GM18861 (cell line): ENCODE measurements at regions not wholly inside any gene's neighbourhood (a gene's known extent, or its start where the extent isn't known, plus 50 kb on each side); places are given as distances from the start of the nearest gene placed in this dataset.

Experiments
- ATAC-seq: cut with Tn5 transposase; IDR thresholded peaks from one replicate; pipeline ENCODE4 v1.9.1; 2021; ENCODE audit not compliant: unreplicated experiment

DNA sequence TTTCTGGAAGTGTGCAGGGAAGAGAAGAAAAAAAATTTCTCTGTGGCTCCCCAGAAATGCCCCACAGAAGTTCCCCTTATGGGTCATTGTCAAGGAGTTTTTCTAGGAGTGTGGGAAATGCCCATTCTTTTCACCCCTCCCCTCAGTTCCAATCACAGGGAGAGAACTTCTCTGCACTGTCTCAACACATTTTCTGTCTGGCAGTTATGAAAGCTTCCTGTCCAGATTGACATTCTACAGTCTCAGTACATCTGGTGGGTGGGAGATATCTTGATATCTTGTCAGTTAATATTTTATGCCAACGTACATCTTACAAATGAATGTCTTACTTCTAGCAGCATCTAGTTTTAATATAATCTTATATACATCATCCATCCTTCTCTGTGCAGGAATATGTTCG lies 566.8 kb upstream of the AADAT start:
- ATAC-seq = no peak

DNA sequence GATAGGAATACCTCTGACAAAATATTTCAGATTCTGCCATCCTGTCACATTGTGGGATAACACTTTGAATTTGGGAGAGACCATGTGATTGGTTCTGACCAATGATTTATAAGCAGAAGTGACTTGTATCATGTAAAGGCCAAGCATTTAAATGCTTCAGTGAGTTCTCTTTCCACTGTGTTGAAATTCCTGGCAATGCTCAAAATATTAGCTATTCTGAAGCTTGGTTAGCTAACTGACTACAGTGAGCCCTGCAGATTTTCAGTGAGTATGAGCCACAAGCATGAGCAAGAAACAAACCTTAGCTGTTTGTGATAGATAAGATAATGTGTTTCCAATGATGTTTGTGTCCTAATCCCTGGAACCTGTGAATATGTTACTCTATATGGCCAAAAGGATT lies 562.8 kb upstream of the AADAT start:
- no peak for ATAC-seq

DNA sequence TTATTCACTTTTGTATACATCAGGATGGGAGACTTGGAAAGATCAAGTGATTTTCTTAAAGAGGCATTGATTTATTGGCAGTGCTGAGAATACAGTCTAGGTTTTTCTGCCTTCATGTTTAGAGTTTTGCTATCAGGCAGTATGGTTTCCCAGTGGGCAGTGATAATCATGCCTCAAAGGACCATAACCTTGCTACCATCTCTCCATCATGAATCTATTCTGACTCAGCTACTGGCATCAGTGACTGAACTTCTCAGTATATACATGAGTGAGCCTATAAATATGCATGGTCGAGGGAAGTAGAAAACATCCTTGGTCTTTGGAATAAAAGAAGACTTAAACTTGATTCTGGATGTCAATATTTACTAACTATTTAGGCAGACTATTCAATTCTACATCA lies 562.0 kb upstream of the AADAT start:
- no peak for ATAC-seq

DNA sequence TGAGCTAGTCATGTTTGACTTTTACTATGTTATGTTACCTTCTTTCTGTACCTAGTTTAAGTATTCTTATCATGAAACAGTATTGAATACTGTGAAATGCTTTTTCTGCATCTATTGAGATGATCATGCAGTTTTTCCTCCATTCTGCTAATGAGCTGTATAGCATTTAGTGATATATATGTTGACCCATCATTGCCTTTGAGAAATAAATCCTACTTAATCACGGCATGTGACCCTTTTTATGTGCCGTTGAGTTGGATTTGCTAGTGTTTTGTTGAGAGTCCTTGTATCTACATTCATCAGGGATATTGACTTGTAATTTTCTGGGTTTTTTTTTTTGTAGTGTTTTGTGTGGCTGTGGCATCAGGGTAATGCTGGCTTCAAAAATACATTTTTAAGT lies 537.7 kb upstream of the AADAT start:
- no peak for ATAC-seq

DNA sequence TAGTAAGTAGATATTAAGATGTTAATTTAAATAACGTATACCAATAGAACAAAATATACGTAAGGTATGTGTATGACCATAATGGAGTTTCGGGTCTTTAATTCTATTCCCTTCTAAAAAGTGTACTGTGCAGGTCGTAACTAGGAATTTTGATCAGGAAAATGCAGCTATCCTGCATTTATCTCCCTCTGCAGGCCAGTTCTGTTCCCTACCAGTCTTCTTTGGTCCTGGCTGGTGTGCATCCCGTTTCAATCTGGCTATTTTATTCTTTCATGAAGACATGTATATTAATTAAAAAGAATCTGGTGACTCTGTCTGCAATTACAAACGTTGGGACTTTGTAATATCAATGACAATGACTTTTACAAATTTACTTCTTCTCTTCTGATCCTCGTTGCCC lies 534.1 kb upstream of the AADAT start:
- ATAC-seq = no peak

DNA sequence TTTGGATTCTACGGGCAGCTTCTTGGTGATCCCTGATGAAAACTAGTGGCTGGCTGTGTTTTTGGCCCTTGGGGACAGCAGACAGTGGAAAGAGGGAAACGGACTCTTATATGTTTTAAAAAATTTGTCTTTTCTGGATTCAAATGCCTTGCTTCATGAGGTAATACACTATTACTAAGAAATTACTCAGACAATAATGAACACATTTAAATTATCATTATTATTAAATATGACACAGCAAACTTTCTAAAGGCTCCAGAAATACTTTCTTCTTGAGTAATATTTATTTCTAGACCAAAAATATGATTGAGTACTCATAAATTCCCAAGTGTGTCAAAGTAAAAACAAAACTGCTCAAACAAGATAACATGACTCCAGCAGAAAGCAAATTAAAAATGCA lies 520.7 kb upstream of the AADAT start:
- no peak for ATAC-seq

DNA sequence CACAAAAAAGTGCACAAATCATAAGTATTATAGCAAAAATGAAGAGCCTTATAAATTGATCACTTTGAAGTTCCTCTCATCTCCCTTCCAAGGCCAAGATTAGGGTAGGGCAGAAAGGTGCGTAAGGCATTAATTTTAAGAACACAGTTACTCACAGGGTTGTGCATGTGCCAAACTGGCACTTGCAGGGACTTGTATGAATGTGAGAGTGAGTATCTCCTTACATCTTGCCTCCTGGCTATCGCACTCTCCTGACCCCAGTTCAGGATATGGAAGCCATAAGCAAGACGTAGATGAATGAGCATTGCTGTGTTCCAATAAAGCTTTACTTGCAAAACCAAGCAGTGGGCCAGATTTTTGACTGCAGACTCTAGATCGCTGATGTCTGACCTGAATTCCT lies 510.1 kb upstream of the AADAT start:
- ATAC-seq = no peak

DNA sequence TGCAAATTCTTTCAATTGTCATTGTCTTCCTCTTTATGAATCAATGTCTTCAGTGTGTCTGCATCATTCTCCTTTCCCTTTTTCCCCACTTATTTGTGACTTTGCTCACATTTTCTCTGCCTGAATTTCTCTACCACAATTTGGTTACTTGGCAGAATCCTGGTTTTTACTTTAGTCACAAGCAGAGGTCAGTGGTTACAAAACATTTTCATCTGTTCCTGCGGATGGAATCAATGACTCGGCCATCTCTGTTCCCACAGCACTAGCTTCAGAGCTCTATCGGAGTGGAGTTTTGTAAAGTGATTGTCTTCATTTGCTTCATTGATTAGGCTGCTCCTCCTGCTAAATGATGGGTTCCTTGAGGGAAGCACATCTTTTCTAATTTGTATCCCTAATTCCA lies 501.3 kb upstream of the AADAT start:
- ATAC-seq = no peak

DNA sequence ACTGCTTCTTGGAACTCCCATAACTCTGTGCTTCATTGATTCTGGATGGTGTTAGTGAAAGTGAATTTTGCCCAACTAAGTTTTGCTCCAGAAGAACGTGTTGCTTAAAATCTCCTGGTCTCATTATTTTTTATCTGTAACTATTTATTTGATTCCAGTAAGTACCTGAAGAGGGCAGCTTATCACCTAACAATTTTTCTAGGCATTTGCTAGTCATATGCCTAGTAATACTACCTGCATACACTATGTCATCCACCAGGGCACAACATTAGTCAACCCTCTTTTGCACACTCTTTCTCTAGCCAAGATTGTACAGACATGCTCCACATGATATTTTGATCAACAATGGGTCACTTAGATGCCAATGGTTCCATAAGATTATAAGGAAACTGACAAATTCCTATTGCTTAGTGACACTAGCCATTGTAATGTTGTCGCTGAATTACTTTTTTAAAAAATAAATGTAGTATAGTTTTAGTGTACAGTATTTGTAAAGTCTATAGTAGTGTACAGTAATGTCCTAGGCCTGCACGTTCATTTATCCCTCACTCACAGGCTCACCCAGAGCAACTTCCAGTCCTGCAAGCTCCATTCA lies 499.9 kb upstream of the AADAT start:
- peak; percentile 96 for ATAC-seq

DNA sequence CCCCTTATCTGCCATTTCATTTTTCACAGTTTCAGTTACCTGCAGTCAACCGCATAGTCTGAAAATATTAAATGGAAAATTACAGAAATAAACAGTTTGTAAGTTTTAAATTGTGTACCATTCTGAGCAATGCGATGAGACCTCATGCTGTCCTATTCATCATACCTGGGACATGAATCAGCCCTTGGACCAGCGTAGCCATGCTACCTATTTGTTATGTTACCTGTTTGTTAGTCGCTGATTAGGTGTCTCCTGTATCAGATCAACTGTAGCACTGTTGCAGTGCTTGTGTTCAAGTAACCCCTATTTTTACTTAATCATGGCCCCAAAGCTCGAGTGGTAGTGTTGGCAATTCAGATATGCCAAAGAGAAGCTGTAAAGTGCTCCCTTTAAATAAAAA lies 492.2 kb upstream of the AADAT start:
- no peak for ATAC-seq

DNA sequence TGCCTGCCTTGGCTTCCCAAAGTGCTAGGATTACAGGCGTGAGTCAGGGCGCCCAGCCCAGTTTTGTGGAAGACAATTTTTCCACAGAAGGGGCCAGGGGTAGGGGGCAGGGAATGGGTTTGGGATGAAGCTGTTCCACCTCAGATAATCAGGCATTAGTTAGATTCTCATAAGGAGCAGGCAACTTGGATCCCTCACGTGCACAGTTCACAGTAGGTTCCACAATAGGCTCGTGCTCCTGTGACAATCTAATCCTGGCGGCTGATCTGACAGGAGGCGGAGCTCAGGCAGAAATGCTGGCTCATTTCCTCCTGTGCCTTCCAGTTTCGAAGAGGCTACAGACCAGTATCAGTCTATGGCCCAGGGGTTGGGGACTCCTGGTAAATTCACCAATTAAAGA lies 491.6 kb upstream of the AADAT start:
- ATAC-seq = no peak

DNA sequence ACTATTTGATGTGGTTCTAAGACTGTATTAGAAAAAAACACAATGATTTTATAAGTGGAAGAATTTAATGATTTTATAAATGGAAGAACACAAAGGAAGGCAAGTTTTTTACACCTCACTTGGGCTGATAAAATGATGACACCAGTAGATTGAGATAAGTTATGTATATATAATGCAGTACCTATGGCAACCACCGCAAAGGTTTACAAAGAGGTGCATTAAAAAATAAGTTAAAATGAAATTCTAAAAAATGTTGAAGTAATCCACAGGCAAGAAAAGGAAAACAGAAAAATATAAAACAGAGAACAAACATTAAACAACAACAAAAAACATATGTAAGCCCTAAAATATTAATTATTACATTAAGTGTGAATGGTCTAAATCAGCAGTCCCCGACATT lies 490.9 kb upstream of the AADAT start:
- ATAC-seq = no peak

DNA sequence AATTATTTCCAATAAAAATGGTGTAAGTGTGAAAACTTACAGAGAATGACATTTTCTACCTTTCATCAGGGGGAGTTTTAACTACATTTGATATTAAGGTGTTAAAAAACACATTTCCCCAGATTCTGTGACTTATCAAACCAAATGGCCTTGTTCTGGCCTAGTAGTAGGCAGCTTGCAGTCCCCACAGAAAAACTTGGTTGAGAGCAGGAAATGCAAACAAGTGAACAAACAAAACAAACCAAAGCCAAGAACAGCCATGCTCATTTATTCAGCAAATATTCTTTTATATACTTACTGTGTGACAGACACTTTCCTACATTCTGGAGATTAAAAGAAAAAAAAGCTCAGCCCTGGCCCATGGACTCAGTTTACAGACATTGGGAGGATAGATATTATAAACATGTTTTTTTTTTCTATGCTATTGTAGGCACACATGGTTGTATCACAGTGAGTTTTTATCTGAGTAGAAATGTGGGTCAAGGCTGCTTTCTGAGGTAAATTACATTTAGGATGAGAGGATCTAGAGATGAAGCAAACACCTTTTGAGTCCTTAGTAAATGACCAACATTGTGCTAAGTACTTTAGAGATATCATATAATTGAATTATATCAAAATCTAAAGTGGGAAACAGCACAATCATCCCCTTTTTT lies 449.2 kb upstream of the AADAT start:
- no peak for ATAC-seq

DNA sequence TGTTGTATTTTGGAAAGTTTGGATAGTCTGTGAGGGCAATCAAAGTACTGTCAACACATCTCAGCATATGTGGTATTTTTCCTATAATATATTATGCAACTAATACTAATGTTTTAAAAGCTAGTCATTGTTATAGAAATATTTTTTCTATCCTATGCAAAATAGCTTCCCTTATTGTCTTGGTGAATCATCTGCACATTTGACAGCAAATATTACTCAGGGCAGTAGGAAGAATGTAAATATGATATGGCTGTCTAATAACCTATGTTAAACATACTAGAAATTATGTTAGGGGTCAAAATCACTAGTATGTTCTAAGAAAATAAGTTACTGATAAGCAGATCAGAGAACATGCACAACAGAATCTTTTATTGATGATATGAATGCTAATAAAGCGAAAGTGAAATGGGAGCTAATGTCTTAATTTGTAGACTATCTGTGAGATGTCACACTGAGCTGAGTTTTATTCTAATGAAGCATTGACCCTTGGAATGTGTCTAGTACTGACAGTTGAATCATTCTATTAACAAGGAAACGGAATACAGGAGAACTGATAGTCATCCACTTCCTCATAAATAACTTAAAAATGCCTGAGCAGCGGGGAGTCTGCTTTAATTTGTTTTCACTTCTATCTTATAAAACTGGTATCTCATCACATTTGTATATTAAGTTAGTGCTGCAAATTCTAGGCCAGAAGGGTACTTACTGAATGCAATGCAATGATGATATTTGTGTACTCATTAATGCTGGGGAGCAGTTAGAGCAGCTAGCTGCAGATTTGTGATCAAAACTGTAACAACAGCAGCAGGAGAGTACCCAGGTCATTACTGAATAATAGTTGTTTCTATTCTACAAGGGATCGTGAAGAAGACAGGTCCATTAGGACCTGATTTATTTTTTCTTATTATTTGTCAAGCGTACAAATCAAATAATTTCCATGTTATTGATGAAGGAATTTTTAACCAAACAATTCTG lies 440.3 kb upstream of the AADAT start:
- ATAC-seq = no peak

DNA sequence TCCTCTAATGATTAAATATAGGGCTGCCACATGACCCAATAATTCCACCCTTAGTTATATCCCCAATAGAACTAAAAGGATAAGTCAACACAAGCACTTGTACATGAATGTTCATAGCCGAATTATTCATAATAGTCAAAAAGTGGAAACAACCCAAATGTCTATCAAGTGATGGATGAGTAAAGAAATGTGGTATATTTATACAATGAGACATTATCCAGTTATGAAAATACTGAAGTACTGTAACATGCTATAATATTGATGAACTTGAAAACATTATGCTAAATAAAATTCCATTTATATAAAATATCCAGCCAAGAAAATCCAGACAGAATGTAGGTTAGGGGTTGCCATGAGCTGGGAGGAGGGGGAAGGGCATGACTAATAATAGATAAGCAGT lies 436.7 kb upstream of the AADAT start:
- ATAC-seq = no peak

DNA sequence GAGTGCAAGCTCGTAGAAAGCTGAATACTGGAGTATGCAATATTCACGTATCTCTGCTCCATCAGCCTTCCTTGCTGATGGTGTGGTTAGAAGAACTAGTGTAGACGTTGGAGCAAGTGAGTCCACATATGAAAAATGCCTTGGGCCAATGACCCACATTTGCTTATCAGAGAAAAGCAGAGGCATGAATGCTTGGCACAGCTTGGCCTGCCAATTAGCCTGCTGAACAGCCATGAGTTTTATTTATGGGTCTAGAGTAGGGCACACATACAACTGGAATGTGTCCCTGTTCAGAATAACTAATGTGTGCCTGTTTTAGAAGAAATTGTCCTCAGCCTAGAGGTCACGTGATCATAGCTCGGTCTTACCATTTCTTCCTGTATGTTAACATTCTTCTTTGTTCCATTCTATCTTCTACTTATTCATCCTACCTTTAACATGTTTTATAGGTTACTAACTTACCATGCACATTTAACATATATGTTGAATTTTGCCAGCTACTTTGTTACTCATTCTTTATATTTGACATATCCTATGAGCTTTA lies 432.7 kb upstream of the AADAT start:
- no peak for ATAC-seq

DNA sequence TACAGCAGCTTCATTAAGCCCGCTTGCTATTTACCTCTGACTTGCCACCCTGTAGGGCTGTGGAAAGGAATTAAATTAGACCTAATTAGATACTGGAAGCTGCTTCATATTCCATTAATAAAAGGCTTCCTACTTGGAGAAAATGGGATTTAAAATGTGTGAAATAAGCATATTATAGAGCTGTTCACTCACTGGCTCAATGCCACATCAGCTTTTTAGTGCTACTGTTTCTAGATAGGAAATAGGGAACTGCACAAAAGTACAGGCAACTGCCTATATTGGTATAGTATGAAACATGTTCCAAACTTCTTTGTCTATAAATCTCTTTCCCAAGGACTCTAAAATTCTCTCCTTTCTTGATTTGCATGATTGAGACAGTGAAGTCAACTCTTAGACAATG lies 407.9 kb upstream of the AADAT start:
- ATAC-seq = no peak

DNA sequence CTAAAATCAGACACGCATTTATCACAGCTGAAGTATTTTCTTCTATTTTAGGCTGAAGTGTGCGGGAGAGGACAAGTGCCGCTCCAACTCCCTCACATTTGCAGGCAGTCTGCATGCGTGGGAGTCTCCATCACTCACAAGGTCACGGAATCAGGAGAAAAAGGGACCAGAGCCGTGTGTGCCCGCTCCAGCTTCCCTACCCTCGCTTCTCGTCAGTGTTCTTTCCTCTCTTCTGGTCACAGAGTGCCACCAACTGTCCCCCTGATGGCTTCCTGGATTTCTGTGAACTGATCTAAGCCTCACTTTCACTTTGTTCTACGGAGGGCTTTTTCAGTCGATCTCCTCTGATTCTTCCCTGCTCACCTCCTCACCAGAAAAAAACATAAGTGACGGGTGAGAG lies 407.4 kb upstream of the AADAT start:
- peak; percentile 71 for ATAC-seq

DNA sequence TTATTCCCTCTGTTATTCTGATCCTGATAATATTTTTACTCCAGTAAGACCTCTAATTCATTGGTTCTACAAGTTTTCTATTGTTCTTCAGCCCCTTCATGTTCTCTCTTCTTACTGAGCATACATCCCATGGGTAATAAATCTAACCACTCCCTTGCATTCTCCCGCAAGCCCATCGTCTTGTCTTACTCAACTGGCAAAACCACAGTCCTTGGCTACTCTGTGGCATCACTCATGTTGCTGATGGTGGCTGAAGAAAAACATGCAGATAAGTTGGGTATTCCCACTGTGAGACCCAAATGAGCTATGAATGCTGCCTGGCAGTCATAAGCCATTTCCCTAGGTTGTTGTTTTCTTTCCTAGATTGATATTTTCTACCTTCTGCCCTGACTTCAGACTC lies 402.2 kb upstream of the AADAT start:
- no peak for ATAC-seq

DNA sequence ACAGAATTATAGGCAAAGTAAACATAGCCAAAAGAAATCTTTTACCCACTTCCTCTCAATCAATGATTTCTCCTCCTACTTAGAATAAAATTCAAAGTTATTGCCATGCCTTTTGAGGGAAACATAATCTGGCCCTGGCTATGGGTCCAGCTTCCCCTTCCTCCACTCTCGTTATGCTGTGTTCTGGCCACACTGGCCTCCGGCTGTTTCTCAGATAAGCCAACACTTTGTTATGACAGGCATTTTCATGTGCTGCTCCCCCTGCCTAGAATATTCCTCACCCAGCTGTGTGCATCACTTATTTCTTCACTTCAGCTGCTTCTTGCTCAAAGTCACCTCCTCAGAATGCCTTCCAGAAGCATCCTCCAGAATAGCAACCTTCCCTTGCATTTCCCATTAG lies 386.6 kb upstream of the AADAT start:
- ATAC-seq = no peak

DNA sequence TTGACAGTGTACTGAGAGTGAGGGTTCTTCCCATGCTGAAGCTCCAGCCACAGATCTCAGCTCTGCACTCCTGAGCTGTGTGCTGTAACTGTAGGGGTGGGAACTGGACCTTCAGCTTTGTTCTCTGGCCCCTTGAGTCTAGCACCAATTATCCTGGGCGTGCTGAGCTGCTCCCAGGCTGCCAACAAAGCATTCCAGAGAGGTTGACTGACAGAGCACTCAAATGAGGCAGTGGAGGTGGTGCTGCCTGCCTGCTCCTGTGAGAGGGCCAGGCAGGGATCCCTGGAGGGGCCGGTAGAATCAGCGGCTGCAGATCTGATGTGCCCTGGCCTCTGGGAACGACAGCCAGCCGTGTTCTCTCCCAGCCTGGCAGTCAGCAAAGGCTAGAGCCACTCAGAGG lies 375.7 kb upstream of the AADAT start:
- no peak for ATAC-seq
